NCI-H345 treated with DMSO at 0.1 percent for 48 hours (cell line): ENCODE measurements at regions not wholly inside any gene's neighbourhood (a gene's known extent, or its start where the extent isn't known, plus 50 kb on each side); places are given as distances from the start of the nearest gene placed in this dataset.
"Not testable (repeated sequence)": the region's sequence is repeated elsewhere in the genome, so short reads cannot be mapped to it uniquely, and the experiment has no call there.

Experiments
- DNase-seq: peaks from one replicate; lab custom pipeline; 2025; ENCODE audit not compliant: unreplicated experiment; lab: John Stamatoyannopoulos, UW

DNA sequence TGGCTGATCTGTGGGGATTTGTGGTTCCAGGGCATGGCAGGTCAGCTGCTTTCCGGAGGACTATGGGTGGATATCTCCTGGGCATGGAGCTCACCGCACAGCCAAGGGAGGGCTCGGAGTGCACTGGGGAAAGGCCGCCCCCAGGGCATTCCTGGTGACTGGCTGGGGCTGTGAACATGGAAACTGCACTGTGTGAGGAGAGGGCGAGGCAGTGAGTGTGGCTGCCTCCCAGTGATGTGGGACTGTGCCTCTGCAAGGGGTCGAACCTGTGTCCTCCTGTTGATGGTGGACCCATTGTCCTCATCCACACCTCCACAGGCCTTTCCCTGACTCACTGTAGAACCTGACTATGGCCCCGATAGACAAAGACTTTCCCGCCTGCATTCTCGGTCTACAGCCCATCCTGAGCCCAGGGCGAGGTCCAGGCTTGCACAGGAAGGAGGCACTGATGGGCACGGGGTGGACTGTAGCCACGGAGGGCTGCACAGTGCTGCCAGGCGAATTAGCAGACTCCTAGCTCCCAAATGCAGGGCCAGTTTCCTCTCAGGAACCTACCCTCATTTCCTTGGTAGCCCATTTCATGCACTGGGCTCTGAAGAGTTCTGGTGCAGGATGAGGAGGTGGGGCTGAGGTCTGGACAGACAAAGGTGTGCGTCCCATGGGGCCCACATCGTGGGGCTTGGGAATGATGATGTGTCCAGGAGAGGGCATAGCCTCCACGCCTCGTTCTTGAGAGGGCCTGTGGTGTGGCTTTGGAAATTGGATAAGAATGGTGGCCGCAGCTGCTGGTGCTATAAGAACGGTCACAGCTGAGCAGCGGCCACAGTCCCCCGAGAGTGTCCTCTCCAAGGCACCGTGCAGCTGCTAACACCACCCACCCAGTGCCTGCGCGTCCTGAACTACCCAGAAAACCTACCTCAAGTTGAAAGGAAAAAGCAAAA, 415.1 kb downstream of the TMEM121 start:
- no peak for DNase-seq

GRCh38 chr14:105942725-105943124, 416.3 kb downstream of the TMEM121 start:
- DNase-seq = not testable (repeated sequence)

GRCh38 chr14:105943973-105944602, 417.7 kb downstream of the TMEM121 start:
- DNase-seq = no peak

DNA sequence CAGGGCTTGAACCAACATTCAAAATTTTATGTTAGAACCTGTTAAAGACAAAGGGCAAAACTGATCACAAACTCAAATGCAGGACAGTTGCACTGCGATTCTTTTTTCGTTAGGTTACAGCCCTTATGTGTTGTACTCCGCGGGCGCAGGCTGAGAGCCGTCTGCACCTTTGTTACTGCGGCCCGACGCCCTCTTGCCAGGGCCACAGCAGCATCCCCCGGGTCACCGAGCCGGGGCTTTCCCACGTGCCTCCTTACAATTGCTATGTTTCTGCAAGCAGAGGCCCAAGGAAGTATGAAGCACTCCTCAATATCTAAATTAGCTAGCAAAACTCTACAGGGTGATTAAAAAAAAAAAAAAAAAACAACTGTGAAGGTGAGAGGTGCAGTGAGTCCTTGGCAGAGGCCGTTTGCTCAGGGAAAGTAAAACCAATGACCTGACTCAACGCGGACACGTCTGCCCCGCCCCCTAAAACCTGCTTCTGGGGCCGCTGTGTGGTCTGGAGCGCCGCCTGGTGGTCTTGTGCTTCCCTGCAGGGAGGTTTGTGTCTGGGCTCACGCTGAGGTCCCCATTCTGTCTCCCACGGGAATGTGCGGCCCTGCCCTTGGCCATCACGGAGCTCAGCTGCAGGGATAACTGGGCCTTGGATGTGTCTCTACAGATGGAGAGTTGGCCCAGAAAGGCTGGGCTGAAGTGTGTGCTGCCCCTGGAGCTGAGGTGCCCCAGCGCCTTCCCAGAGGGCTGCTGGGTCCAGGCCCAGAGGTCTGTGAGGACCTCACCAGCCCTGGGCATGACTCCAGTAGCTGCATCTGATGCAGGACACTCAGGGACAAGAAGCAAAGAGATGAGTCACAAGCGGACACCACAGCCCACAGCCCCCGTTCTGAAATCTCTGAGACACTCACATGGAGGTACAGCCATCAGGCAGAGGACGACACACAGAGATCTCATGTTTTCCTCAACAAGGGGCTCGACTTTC, 418.5 kb downstream of the TMEM121 start:
- DNase-seq = no peak

- no peak for DNase-seq
These were observed 419.5 kb downstream of the TMEM121 start for GRCh38 chr14:105945896-105946295.

- no peak for DNase-seq
These were observed 421.2 kb downstream of the TMEM121 start for GRCh38 chr14:105947599-105947998.

GRCh38 chr14:105948955-105949354, 422.6 kb downstream of the TMEM121 start:
- DNase-seq = not testable (repeated sequence)

- not testable (repeated sequence) for DNase-seq
These were observed 424.0 kb downstream of the TMEM121 start for GRCh38 chr14:105950364-105950892.

- no peak for DNase-seq
These were observed 425.0 kb downstream of the TMEM121 start for GRCh38 chr14:105951399-105951798.

DNA sequence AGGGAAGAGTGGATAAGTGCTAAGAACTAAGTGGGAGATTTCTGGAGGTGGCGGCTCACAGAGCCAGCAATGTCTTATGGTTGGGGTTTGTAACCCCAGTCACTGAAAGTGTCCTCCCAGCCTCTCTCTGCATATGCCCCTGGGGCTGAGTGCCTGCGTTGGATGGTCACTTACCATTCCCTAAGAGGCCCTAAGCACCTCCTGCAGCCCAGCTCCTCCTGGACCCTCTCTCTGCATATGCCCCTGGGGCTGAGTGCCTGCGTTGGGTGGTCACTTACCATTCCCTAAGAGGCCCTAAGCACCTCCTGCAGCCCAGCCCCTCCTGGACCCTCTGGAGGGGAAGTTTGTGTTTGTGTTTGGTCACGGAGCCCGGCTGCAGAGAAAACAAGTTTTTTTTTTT, 425.8 kb downstream of the TMEM121 start:
- DNase-seq = no peak

- no peak for DNase-seq
These were observed 426.4 kb downstream of the TMEM121 start for GRCh38 chr14:105952826-105953225.

DNA sequence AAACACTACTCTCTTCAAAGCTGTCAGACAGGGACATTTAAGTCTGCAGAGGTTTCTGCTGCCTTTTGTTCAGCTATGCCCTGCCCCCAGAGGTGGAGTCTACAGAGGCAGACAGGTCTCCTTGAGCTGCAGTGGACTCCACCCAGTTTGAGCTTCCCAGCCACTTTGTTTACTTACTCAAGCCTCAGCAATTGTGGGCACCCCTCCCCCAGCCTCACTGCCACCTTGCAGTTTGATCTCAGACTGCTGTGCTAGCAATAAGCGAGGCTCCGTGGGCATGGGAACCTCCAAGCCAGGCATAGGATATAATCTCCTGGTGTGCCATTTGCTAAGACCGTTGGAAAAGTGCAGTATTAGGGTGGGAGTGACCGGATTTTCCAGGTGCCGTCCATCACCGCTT, 435.2 kb downstream of the TMEM121 start:
- not testable (repeated sequence) for DNase-seq

DNA sequence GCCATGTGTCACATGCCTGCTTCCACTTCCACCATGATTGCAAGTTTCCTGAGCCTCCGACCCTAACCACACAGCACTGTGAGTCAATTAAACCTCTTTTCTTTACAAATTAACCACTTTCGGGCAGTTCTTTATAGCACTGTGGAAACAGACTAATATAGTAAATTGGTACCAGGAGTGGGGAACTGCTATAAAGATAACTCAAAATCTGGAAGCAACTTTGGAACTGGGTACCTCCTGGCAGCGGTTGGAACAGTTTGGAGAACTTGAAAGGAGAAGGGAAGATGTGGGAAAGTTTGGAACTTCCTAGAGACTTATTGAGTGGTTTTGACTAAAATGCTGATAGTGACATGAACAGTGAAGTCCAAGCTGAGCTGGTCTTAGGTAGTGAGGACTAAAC, 436.1 kb downstream of the TMEM121 start:
- no peak for DNase-seq

GRCh38 chr14:105968291-105968690, 441.9 kb downstream of the TMEM121 start:
- no peak for DNase-seq

DNA sequence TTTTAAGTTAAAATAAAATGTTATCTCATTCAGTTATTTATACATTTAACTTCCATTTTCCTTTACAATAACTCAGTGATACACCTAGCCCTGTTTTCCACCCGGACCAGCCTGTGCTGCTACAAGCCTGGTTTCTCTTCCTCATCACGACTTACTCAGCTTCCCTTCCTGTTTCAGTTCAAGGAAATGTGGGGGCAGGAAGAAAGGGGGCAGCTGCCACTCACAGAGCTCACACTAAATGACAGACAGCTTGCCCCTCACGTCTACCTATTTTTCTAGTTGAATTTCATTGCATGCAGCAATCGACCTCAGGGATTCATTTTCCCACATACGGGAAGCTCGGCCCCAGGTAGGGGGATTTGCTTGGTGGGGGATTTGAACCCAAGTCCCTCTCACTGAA, 442.6 kb downstream of the TMEM121 start:
- DNase-seq = not testable (repeated sequence)

- DNase-seq = not testable (repeated sequence)
These were observed 444.4 kb downstream of the TMEM121 start for GRCh38 chr14:105970821-105971220.

DNA sequence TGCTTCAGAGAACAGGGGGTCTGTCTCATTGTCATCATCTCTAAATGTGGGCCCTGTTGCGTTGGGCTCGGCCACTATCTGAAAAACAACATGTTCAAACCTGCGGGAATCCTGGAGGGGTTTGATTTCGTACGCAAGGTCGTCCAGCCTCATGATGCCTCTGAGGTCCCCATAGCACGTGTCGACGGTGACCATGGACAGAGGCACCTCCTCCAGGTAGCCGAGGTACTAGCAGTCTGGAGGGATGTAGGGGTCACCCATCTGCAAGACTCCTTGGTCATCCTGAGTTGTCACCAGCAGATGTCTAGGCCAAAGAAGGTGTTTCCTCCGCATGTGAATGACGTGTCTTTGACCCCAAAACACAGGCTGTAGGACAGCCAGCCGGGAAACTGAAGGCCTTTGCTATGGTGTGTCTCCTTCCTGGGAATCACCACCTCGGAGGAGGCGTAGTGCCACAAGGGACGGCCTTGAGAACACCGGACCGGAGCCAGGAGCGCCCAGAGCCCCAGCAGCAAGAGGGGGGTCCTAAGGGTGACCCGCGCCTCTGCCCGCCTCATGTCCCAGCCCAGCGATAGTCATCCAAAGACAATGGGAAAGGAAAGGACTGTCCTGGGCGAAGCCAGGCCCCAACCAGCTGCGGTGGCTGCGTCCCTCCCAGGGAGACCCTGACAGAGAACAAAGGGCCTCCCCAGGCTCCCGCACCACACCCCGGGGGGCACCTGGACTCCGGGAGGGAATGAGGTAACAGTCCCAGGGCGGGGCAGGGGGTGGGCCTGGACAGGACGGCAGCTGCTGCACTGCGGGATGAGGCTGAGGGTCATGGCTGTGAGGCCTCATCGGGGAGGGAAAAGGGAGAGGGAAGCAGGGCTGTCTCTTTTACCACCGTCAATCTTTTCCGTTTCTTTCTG, 445.5 kb downstream of the TMEM121 start:
- DNase-seq = no peak

GRCh38 chr14:105974902-105975301, 448.5 kb downstream of the TMEM121 start:
- DNase-seq = no peak

DNA sequence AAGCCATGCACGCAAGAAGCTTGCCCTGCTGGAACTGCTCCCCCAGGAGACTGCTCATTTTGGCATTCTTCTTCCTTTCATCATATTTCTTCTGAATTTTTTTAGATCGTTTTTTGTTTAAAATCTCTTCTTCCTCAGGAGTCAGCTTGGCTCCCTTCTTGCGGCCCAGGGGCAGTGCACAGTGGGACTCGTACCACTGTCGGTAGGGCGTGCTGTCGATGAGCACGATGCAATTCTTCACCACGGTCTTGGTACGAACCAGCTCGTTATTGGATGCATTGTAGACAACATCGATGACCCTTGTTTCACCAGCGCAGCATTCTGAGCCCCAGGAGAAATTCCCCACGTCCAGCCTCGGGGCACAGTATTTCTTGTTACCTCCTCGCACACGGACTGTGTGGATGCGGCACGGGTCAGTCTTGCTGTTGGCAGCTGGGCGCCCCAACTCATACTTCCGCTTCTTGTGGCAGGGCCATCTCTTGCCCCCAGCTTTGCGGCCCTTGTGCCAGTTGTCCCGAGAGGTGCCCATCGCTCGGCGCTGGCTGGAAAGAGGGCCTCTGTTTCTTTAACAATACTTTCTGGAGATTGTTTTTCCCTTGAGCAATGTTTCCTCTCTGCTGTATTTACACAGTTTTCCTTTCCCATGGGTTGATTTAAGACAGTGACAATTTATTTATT, 452.4 kb downstream of the TMEM121 start:
- no peak for DNase-seq
